SK-N-MC (cell line): ENCODE measurements at regions not wholly inside any gene's neighbourhood (a gene's known extent, or its start where the extent isn't known, plus 50 kb on each side); places are given as distances from the start of the nearest gene placed in this dataset.

ENCODE experiments used
- EZH2 ChIP-seq: fragments of 200-600 bp; sonication (generic); IDR thresholded peaks from one replicate; pipeline ENCODE4 v1.6.1; 2017; ENCODE audit warnings: antibody characterized with exemption
- POLR2AphosphoS5 ChIP-seq: IDR thresholded peaks from 2 replicates; pipeline ENCODE4 v1.6.1; 2012; ENCODE audit warnings: mild to moderate bottlenecking, low read depth, low read length, borderline replicate concordance

DNA sequence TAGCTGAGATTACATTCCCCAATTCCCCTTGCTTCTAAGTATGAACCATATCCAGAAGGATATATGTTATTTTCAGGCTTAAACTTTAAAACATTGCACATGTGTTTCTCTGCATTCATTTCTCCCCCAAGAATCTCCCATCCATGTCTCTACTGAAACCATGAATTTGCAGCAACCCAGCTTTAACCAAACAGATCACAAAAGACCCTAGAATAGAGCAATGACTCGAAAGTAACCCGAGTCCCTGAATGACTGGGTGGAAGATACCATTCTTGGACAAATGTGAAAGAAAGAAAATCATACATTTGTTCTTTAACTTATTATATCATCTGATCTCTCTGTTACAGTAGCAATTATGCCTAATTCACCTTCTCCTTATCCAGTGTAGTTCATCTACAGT lies 278.7 kb downstream of the IPMK start:
- TF ChIP-seq EZH2 (no peak), POLR2AphosphoS5 (no peak)
